DND-41 (cell line): ENCODE measurements at regions not wholly inside any gene's neighbourhood (a gene's known extent, or its start where the extent isn't known, plus 50 kb on each side); places are given as distances from the start of the nearest gene placed in this dataset.

ENCODE experiments used
- ATAC-seq: fragments of 200-7000 bp; cut with Tn5 transposase; 3 replicates; pipeline ENCODE4 v1.9.1; 2021; ENCODE audit warnings: low read depth; ENCODE audit not compliant: insufficient read depth
- DNase-seq: peaks from one replicate; pipeline ENCODE4 v3.0.0-alpha.2; 2020
- H2AFZ ChIP-seq: 2 replicates; pipeline ENCODE4 v1.6.0; 2012; ENCODE audit warnings: low read depth, low read length
- H3K27ac ChIP-seq: 2 replicates; pipeline ENCODE4 v1.5.1; 2012; ENCODE audit warnings: low read length, inconsistent platforms
- H3K27me3 ChIP-seq: fragments of 200-600 bp; sonication (generic); 2 replicates; pipeline ENCODE4 v1.6.0; 2012; ENCODE audit warnings: low read length, mild to moderate bottlenecking, inconsistent platforms; ENCODE audit not compliant: insufficient read depth, poor library complexity
- H3K36me3 ChIP-seq: 2 replicates; pipeline ENCODE4 v1.5.1; 2012; ENCODE audit warnings: low read length, inconsistent platforms; ENCODE audit not compliant: insufficient read depth
- H3K4me1 ChIP-seq: 2 replicates; pipeline ENCODE4 v1.5.1; 2012; ENCODE audit warnings: mild to moderate bottlenecking, low read length; ENCODE audit not compliant: insufficient read depth
- H3K4me2 ChIP-seq: 2 replicates; pipeline ENCODE4 v1.6.0; 2012; ENCODE audit warnings: mild to moderate bottlenecking, moderate library complexity, low read length, inconsistent platforms; ENCODE audit not compliant: insufficient read depth
- H3K4me3 ChIP-seq, 2 experiments: fragments of 200-600 bp in 1 of 2; shearing (Covaris generic) in 1 of 2; 2 replicates each; pipeline ENCODE4 v1.5.1; 2012 to 2016; ENCODE audit warnings: inconsistent platforms in 2 of 2, low read length in 2 of 2, mild to moderate bottlenecking in 2 of 2, low read depth in 1 of 2, moderate library complexity in 1 of 2
- H3K79me2 ChIP-seq: 2 replicates; pipeline ENCODE4 v1.6.0; 2012; ENCODE audit warnings: low read length, inconsistent platforms; ENCODE audit not compliant: insufficient read depth
- H3K9ac ChIP-seq: 2 replicates; pipeline ENCODE4 v1.6.0; 2012; ENCODE audit warnings: low read depth, mild to moderate bottlenecking, inconsistent platforms, low read length, moderate library complexity
- H3K9me3 ChIP-seq: 2 replicates; pipeline ENCODE4 v1.5.1; 2012; ENCODE audit warnings: low read length, moderate library complexity, mild to moderate bottlenecking, inconsistent platforms; ENCODE audit not compliant: insufficient read depth, severe bottlenecking
- H4K20me1 ChIP-seq: 2 replicates; pipeline ENCODE4 v1.6.0; 2012; ENCODE audit warnings: low read length; ENCODE audit not compliant: insufficient read depth
- CTCF ChIP-seq: IDR thresholded peaks from 2 replicates; pipeline ENCODE4 v1.5.1; 2012; ENCODE audit warnings: borderline replicate concordance, low read length, moderate library complexity, mild to moderate bottlenecking; ENCODE audit not compliant: poor library complexity, severe bottlenecking; ENCODE audit errors: extremely low read depth
- EZH2 ChIP-seq: IDR thresholded peaks from 3 replicates; pipeline ENCODE4 v1.6.1; 2012; ENCODE audit warnings: borderline replicate concordance, low read depth, mild to moderate bottlenecking, moderate library complexity, low read length, inconsistent platforms; ENCODE audit not compliant: severe bottlenecking

- Histone ChIP-seq H3K27me3 (no peaks in the 10 kb centered on the region), H3K9me3 (no peaks in the 10 kb centered on the region), H3K79me2 (no peaks in the 10 kb centered on the region), H2AFZ (no peak overlapping the region), H3K4me2 (no peak overlapping the region), H3K4me1 (no peaks in the 10 kb centered on the region), H3K27ac (no peak overlapping the region), H3K4me3 (no peak overlapping the region), H3K36me3 (no peaks in the 10 kb centered on the region), H3K9ac (no peak overlapping the region), H4K20me1 (no peaks in the 10 kb centered on the region)
- ATAC-seq (no peak), DNase-seq (no peak)
- TF ChIP-seq EZH2 = no peak
Observed at GRCh38 chr18:42392416-42392815, 437.4 kb downstream of the PIK3C3 start.

DNA sequence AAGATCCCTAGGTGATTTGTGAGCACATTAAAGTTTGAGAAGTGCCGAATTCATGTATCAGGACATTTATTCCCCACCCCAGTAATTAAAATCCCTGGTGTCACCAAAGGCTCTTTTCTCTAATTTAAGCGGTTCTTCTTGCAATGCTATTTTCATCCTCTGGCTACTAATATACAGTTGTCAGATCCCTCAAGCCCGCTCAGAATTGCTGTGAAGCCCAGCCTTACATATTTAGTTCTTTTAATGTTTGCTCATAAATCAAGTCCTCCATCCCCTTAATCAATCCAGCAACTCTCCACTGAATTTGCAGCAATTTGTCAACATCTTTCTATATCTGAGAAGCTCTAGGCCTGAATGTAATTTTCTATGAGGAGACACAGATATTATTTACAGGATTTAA, 437.9 kb downstream of the PIK3C3 start:
- no peak for ATAC-seq
- Histone ChIP-seq H3K27me3 (no peaks in the 10 kb centered on the region), H4K20me1 (no peaks in the 10 kb centered on the region), H3K36me3 (no peaks in the 10 kb centered on the region), H3K4me1 (no peaks in the 10 kb centered on the region), H3K9me3 (no peaks in the 10 kb centered on the region), H3K4me2 (no peak overlapping the region), H3K79me2 (no peaks in the 10 kb centered on the region), H3K4me3 (no peak overlapping the region), H3K27ac (no peak overlapping the region), H3K9ac (no peak overlapping the region), H2AFZ (no peak overlapping the region)
- no peak for TF ChIP-seq EZH2
- no peak for DNase-seq

GRCh38 chr18:42394238-42394637, 439.2 kb downstream of the PIK3C3 start:
- no peak for DNase-seq
- no peaks in the 10 kb centered on the region for H3K36me3 ChIP-seq
- H3K9ac ChIP-seq = no peak overlapping the region
- no peaks in the 10 kb centered on the region for H3K79me2 ChIP-seq
- no peak overlapping the region for H3K4me3 ChIP-seq
- no peaks in the 10 kb centered on the region for H3K4me1 ChIP-seq
- no peak for ATAC-seq
- H4K20me1 ChIP-seq = no peaks in the 10 kb centered on the region
- H2AFZ ChIP-seq = no peak overlapping the region
- no peak overlapping the region for H3K27ac ChIP-seq
- H3K4me2 ChIP-seq = no peak overlapping the region
- no peaks in the 10 kb centered on the region for H3K27me3 ChIP-seq
- TF ChIP-seq EZH2 (no peak), CTCF (no peak)
- H3K9me3 ChIP-seq = no peaks in the 10 kb centered on the region

- H3K27me3 ChIP-seq = no peaks in the 10 kb centered on the region
- H3K79me2 ChIP-seq = no peaks in the 10 kb centered on the region
- no peaks in the 10 kb centered on the region for H3K4me1 ChIP-seq
- H2AFZ ChIP-seq = no peak overlapping the region
- no peaks in the 10 kb centered on the region for H4K20me1 ChIP-seq
- no peak overlapping the region for H3K4me3 ChIP-seq
- TF ChIP-seq EZH2 (no peak), CTCF (no peak)
- no peak for DNase-seq
- H3K9ac ChIP-seq = no peak overlapping the region
- H3K27ac ChIP-seq = no peak overlapping the region
- H3K36me3 ChIP-seq = no peaks in the 10 kb centered on the region
- no peaks in the 10 kb centered on the region for H3K9me3 ChIP-seq
- H3K4me2 ChIP-seq = no peak overlapping the region
- ATAC-seq = no peak
Observed at GRCh38 chr18:42401131-42401673, 446.2 kb downstream of the PIK3C3 start.
